Brain microvascular endothelial cell (primary cell): ENCODE measurements at regions not wholly inside any gene's neighbourhood (a gene's known extent, or its start where the extent isn't known, plus 50 kb on each side); places are given as distances from the start of the nearest gene placed in this dataset.
"Not testable (repeated sequence)": the region's sequence is repeated elsewhere in the genome, so short reads cannot be mapped to it uniquely, and the experiment has no call there.

ENCODE experiments used
- DNase-seq: peaks from one replicate; pipeline ENCODE4 v3.0.0-alpha.2; 2020
- H3K27ac ChIP-seq: fragments of 250-450 bp; sonication (Bioruptor Pico); 2 replicates; pipeline ENCODE4 v1.5.1; 2020; ENCODE audit warnings: mild to moderate bottlenecking, moderate library complexity
- H3K27me3 ChIP-seq: fragments of 250-450 bp; sonication (Bioruptor Pico); replicated peaks from 2 replicates; pipeline ENCODE4 v1.5.1; 2020; ENCODE audit warnings: mild to moderate bottlenecking
- H3K36me3 ChIP-seq: fragments of 250-450 bp; sonication (Bioruptor Pico); replicated peaks from 2 replicates; pipeline ENCODE4 v1.5.1; 2020; ENCODE audit warnings: mild to moderate bottlenecking
- H3K4me3 ChIP-seq: 2 replicates; pipeline ENCODE4 v1.5.1; 2011; ENCODE audit warnings: low read depth, mild to moderate bottlenecking, control low read depth, low read length, moderate library complexity
- CTCF ChIP-seq: IDR thresholded peaks from 2 replicates; pipeline ENCODE4 v1.5.1; 2011; ENCODE audit warnings: low read depth, mild to moderate bottlenecking, moderate library complexity, low read length, control low read depth, inconsistent platforms; ENCODE audit errors: missing control alignments
- in situ Hi-C: cut with HindIII; loops from 2 replicates; pipeline ENCODE4 v1.10.0; 2017; ENCODE audit warnings: low sequenced_read_pairs, low pct_ligation_motif_present

GRCh38 chr7:37577901-37578300 is 105.7 kb upstream of the GPR141 start:
- Histone ChIP-seq H3K27me3 (no peaks in the 10 kb centered on the region), H3K27ac (no peak overlapping the region), H3K4me3 (no peak overlapping the region), H3K36me3 (no peaks in the 10 kb centered on the region)
- no peak for TF ChIP-seq CTCF
- in situ Hi-C loops: no loop called here
- DNase-seq: no peak

GRCh38 chr7:37578350-37578749 is 105.2 kb upstream of the GPR141 start:
- no peak for TF ChIP-seq CTCF
- H3K36me3 ChIP-seq: no peaks in the 10 kb centered on the region
- H3K27ac ChIP-seq: no peak overlapping the region
- no peak overlapping the region for H3K4me3 ChIP-seq
- H3K27me3 ChIP-seq: no peaks in the 10 kb centered on the region
- DNase-seq: no peak
- in situ Hi-C loops: no loop called here

- no peak for TF ChIP-seq CTCF
- H3K27me3 ChIP-seq: no peaks in the 10 kb centered on the region
- no peak overlapping the region for H3K4me3 ChIP-seq
- H3K36me3 ChIP-seq: no peaks in the 10 kb centered on the region
- in situ Hi-C loops: no loop called here
- no peak for DNase-seq
- H3K27ac ChIP-seq: no peak overlapping the region
Measured at GRCh38 chr7:37580376-37580775, 103.2 kb upstream of the GPR141 start.

GRCh38 chr7:37584651-37585463 is 98.7 kb upstream of the GPR141 start:
- H3K36me3 ChIP-seq, in situ Hi-C loops, DNase-seq, H3K27me3 ChIP-seq, H3K4me3 ChIP-seq, H3K27ac ChIP-seq: not testable (repeated sequence)

- no peak overlapping the region for H3K4me3 ChIP-seq
- no peak overlapping the region for H3K27ac ChIP-seq
- no peaks in the 10 kb centered on the region for H3K27me3 ChIP-seq
- in situ Hi-C loops: no loop called here
- no peaks in the 10 kb centered on the region for H3K36me3 ChIP-seq
- no peak for TF ChIP-seq CTCF
- DNase-seq: no peak
Measured at GRCh38 chr7:37590824-37591223, 92.7 kb upstream of the GPR141 start.

GRCh38 chr7:37592366-37592765 is 91.2 kb upstream of the GPR141 start:
- in situ Hi-C loops: no loop called here

More at GRCh38 chr7:37592366-37592765, 91.2 kb upstream of the GPR141 start:
- no peak overlapping the region for H3K4me3 ChIP-seq
- H3K36me3 ChIP-seq: no peaks in the 10 kb centered on the region
- no peak for TF ChIP-seq CTCF
- H3K27me3 ChIP-seq: no peaks in the 10 kb centered on the region
- no peak for DNase-seq
- no peak overlapping the region for H3K27ac ChIP-seq
